ENCODE measurements at regions not wholly inside any gene's neighbourhood (a gene's known extent, or its start where the extent isn't known, plus 50 kb on each side); places are given as distances from the start of the nearest gene placed in this dataset.

GRCh38 chr3:193754719-193755118 lies 161.7 kb downstream of the OPA1 start:
- Histone ChIP-seq H2AFZ (ENCODE audit: low read length) (no peak overlapping the region), H3K4me1 (ENCODE audit: insufficient read depth, low read length, poor library complexity, severe bottlenecking) (no peaks in the 10 kb centered on the region), H3K36me3 (ENCODE audit: insufficient read depth, low read length) (no peaks in the 10 kb centered on the region), H3F3A (ENCODE audit: low read depth) (no peaks in the 10 kb centered on the region), H3K27me3 (ENCODE audit: insufficient read depth, low read length, poor library complexity, severe bottlenecking) (no peaks in the 10 kb centered on the region), H3K4me2 (ENCODE audit: low read depth, low read length, poor library complexity, severe bottlenecking) (no peak overlapping the region), H3K4me3 (ENCODE audit: low read length, poor library complexity, severe bottlenecking) (no peak overlapping the region), H3K9ac (ENCODE audit: low read depth, low read length, poor library complexity, severe bottlenecking) (no peak overlapping the region), H3K9me3 (ENCODE audit: insufficient read depth, low read depth, low read length) (peaks cover 10% of the 10 kb centered on the region; the same call in 1 of the 2 replicates), H3K79me2 (ENCODE audit: insufficient read depth, low read length) (no peaks in the 10 kb centered on the region), H3K9me2 (replicated peaks; ENCODE audit: low read depth, low read length) (no peaks in the 10 kb centered on the region), H4K20me1 (ENCODE audit: insufficient read depth, low read length, poor library complexity, severe bottlenecking) (no peaks in the 10 kb centered on the region)
- TF ChIP-seq EZH2phosphoT487 (IDR thresholded peaks at IDR 0.05; ENCODE audit: borderline replicate concordance) (no peak), CTCF (conservative IDR thresholded peaks at IDR 0.05; ENCODE audit: low read length) (no peak)

- TF ChIP-seq EZH2phosphoT487 (IDR thresholded peaks at IDR 0.05; ENCODE audit: borderline replicate concordance) (no peak), CTCF (conservative IDR thresholded peaks at IDR 0.05; ENCODE audit: low read length) (no peak)
- Histone ChIP-seq H3K9me2 (replicated peaks; ENCODE audit: low read depth, low read length) (no peaks in the 10 kb centered on the region), H3F3A (ENCODE audit: low read depth) (no peaks in the 10 kb centered on the region), H3K4me1 (ENCODE audit: insufficient read depth, low read length, poor library complexity, severe bottlenecking) (no peaks in the 10 kb centered on the region), H3K9me3 (ENCODE audit: insufficient read depth, low read depth, low read length) (peaks cover 10% of the 10 kb centered on the region; the same call in 1 of the 2 replicates), H4K20me1 (ENCODE audit: insufficient read depth, low read length, poor library complexity, severe bottlenecking) (no peaks in the 10 kb centered on the region), H3K4me3 (ENCODE audit: low read length, poor library complexity, severe bottlenecking) (no peak overlapping the region), H3K27me3 (ENCODE audit: insufficient read depth, low read length, poor library complexity, severe bottlenecking) (no peaks in the 10 kb centered on the region), H3K4me2 (ENCODE audit: low read depth, low read length, poor library complexity, severe bottlenecking) (no peak overlapping the region), H3K36me3 (ENCODE audit: insufficient read depth, low read length) (no peaks in the 10 kb centered on the region), H3K9ac (ENCODE audit: low read depth, low read length, poor library complexity, severe bottlenecking) (no peak overlapping the region), H3K79me2 (ENCODE audit: insufficient read depth, low read length) (no peaks in the 10 kb centered on the region), H2AFZ (ENCODE audit: low read length) (no peak overlapping the region)
Observed at GRCh38 chr3:193756536-193756935, 163.5 kb downstream of the OPA1 start.

DNA sequence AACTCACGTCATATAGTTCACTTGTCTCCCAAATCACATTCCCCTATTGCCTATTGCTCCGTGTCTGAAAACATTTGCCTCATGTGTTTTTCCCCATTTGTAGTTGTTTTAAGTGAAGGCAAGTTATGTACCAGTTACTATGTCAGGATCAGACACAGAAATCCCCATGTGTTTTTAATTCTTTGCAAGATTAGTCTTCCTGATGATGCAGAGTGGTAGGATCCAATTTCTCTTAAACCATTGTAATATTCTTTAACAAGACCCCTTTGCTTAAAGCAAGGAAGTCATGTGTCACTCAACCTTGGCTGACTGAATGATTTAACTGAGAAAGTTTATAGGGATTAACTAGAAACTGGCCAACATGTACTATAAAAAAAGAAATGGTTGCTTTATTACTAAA lies 164.4 kb downstream of the OPA1 start:
- Histone ChIP-seq H4K20me1 (ENCODE audit: insufficient read depth, low read length, poor library complexity, severe bottlenecking) (no peaks in the 10 kb centered on the region), H3F3A (ENCODE audit: low read depth) (no peaks in the 10 kb centered on the region), H3K9ac (ENCODE audit: low read depth, low read length, poor library complexity, severe bottlenecking) (no peak overlapping the region), H2AFZ (ENCODE audit: low read length) (no peak overlapping the region), H3K9me2 (replicated peaks; ENCODE audit: low read depth, low read length) (no peaks in the 10 kb centered on the region), H3K4me1 (ENCODE audit: insufficient read depth, low read length, poor library complexity, severe bottlenecking) (no peaks in the 10 kb centered on the region), H3K9me3 (ENCODE audit: insufficient read depth, low read depth, low read length) (peaks cover 10% of the 10 kb centered on the region; the same call in 1 of the 2 replicates), H3K36me3 (ENCODE audit: insufficient read depth, low read length) (no peaks in the 10 kb centered on the region), H3K4me2 (ENCODE audit: low read depth, low read length, poor library complexity, severe bottlenecking) (no peak overlapping the region), H3K27me3 (ENCODE audit: insufficient read depth, low read length, poor library complexity, severe bottlenecking) (no peaks in the 10 kb centered on the region), H3K4me3 (ENCODE audit: low read length, poor library complexity, severe bottlenecking) (no peak overlapping the region), H3K79me2 (ENCODE audit: insufficient read depth, low read length) (no peaks in the 10 kb centered on the region)
- no peak for TF ChIP-seq EZH2phosphoT487 (IDR thresholded peaks at IDR 0.05; ENCODE audit: borderline replicate concordance)
- TF ChIP-seq CTCF (conservative IDR thresholded peaks at IDR 0.05; ENCODE audit: low read length), result no peak
